Transverse colon (tissue), 4 donors: ENCODE measurements at regions not wholly inside any gene's neighbourhood (a gene's known extent, or its start where the extent isn't known, plus 50 kb on each side); places are given as distances from the start of the nearest gene placed in this dataset.

Source experiments
- DNase-seq: peaks from one replicate; pipeline ENCODE4 v3.0.0-alpha.2; 2019
- H3K27ac ChIP-seq, 4 donors: fragments of 200-600 bp; sonication (generic); 2 replicates each; pipeline ENCODE4 v1.5.1; 2016 to 2018; ENCODE audit warnings: inconsistent platforms in 4 of 4
- H3K27me3 ChIP-seq: fragments of 200-600 bp; sonication (generic); 2 replicates; pipeline ENCODE4 v1.5.1; 2017; ENCODE audit warnings: inconsistent platforms
- H3K36me3 ChIP-seq, 4 donors: fragments of 200-600 bp; sonication (generic); 2 replicates each; pipeline ENCODE4 v1.5.1; 2017 to 2019; ENCODE audit warnings: inconsistent platforms in 4 of 4
- H3K4me1 ChIP-seq, 4 donors: fragments of 200-600 bp; sonication (generic); 2 replicates each; pipeline ENCODE4 v1.5.1; 2017 to 2020; ENCODE audit warnings: inconsistent platforms in 4 of 4
- H3K4me3 ChIP-seq, 4 donors: fragments of 200-600 bp; sonication (generic); 1 replicate in 1 of 4; 2 replicates in 3 of 4; pipeline versions ENCODE4 v1.5.1 to v1.6.1; 2017 to 2019; ENCODE audit warnings: inconsistent platforms in 4 of 4
- H3K9me3 ChIP-seq, 2 donors: fragments of 200-600 bp; sonication (generic); 2 replicates each; pipeline ENCODE4 v1.5.1; 2017 to 2019; ENCODE audit warnings: inconsistent platforms in 2 of 2
- CTCF ChIP-seq, 5 experiments: fragments of 200-600 bp in 3 of 5; fragments of 450-650 bp in 2 of 5; sonication (generic) in 3 of 5; IDR thresholded peaks; 1 replicate in 2 of 5; 2 replicates in 3 of 5; pipeline ENCODE4 v1.5.1; 2016 to 2017; ENCODE audit warnings: antibody characterized with exemption in 5 of 5, inconsistent platforms in 3 of 5, mild to moderate bottlenecking in 2 of 5, moderate library complexity in 1 of 5
- EP300 ChIP-seq: sonication (generic); formaldehyde crosslinking; IDR thresholded peaks from one replicate; pipeline ENCODE4 v1.6.1; 2017; ENCODE audit warnings: antibody characterized with exemption, low read depth
- POLR2A ChIP-seq: fragments of 450-650 bp; IDR thresholded peaks from one replicate; pipeline ENCODE4 v1.6.1; 2016; ENCODE audit warnings: antibody characterized with exemption, mild to moderate bottlenecking, moderate library complexity
- POLR2AphosphoS5 ChIP-seq, 3 donors: sonication (generic); formaldehyde crosslinking; IDR thresholded peaks; one replicate each; pipeline ENCODE4 v1.6.1; 2016; ENCODE audit warnings: antibody characterized with exemption in 3 of 3
- WGBS, 2 donors: methylation state at CpG; one replicate each; pipeline ENCODE4 v1.1.5; 2018; ENCODE audit warnings: low coverage in 1 of 2; 5-methylcytosine and 5-hydroxymethylcytosine counted together
- in situ Hi-C, 4 donors: fragments of 200-750 bp; cut with MboI; loops; one replicate each; pipeline versions ENCODE4 v1.15.0 to v1.15.1; 2017; ENCODE audit warnings: low sequenced_read_pairs in 3 of 4, low pct_ligation_motif_present in 1 of 4, low pct_unique_long_range_greater_than_20kb in 1 of 4
- intact Hi-C: fragments of 100-400 bp; cut with DNase I; formaldehyde crosslinking; loops from one replicate; pipeline ENCODE4 v1.15.1; 2023; ENCODE audit warnings: low total_unique reads

GRCh38 chr12:31215518-31216232 is 110.3 kb downstream of the SINHCAF start:
- H3K36me3 ChIP-seq = no peaks in the 10 kb centered on the region
- in situ Hi-C loops (no loop called here), intact Hi-C loops (no loop called here)
- H3K27me3 ChIP-seq = no peaks in the 10 kb centered on the region
- no peak overlapping the region for H3K27ac ChIP-seq
- no peak overlapping the region for H3K4me3 ChIP-seq
- DNase-seq = no peak
- H3K9me3 ChIP-seq = no peaks in the 10 kb centered on the region
- 69 to 93% methylated on average over 2 to 6 of the region's 6 CpGs for WGBS, 2 donors
- H3K4me1 ChIP-seq = no peaks in the 10 kb centered on the region
- no peak for TF ChIP-seq POLR2A
- no peak for TF ChIP-seq CTCF (IDR thresholded peaks at IDR 0.05)
- no peak for TF ChIP-seq POLR2AphosphoS5 (IDR thresholded peaks at IDR 0.05)
- TF ChIP-seq EP300 = no peak

- Histone ChIP-seq H3K4me3 (no peak overlapping the region), H3K27ac (no peak overlapping the region), H3K36me3 (no peaks in the 10 kb centered on the region), H3K9me3 (no peaks in the 10 kb centered on the region), H3K27me3 (no peaks in the 10 kb centered on the region), H3K4me1 (no peaks in the 10 kb centered on the region)
- 81 to 90% methylated on average over 2 of the region's 2 CpGs for WGBS, 2 donors
- TF ChIP-seq CTCF (IDR thresholded peaks at IDR 0.05) (no peak), POLR2AphosphoS5 (IDR thresholded peaks at IDR 0.05) (no peak), EP300 (no peak), POLR2A (no peak)
- in situ Hi-C loops (no loop called here), intact Hi-C loops (no loop called here)
- DNase-seq = no peak
Measured at GRCh38 chr12:31216479-31216878, 109.5 kb downstream of the SINHCAF start.

GRCh38 chr12:31217356-31218130 is 108.4 kb downstream of the SINHCAF start:
- Histone ChIP-seq H3K4me1 (no peaks in the 10 kb centered on the region), H3K27ac (no peak overlapping the region), H3K9me3 (no peaks in the 10 kb centered on the region), H3K36me3 (no peaks in the 10 kb centered on the region), H3K27me3 (no peaks in the 10 kb centered on the region), H3K4me3 (no peak overlapping the region)
- no peak for DNase-seq
- in situ Hi-C loops (no loop called here), intact Hi-C loops (no loop called here)
- TF ChIP-seq POLR2A = no peak
- no peak for TF ChIP-seq CTCF (IDR thresholded peaks at IDR 0.05)
- no peak for TF ChIP-seq EP300
- TF ChIP-seq POLR2AphosphoS5 (IDR thresholded peaks at IDR 0.05) = no peak
- WGBS, 2 donors = 66 to 80% methylated on average over 10 to 17 of the region's 19 CpGs

- 70 to 77% methylated on average over 2 to 9 of the region's 9 CpGs for WGBS, 2 donors
- in situ Hi-C loops (no loop called here), intact Hi-C loops (no loop called here)
- H3K27me3 ChIP-seq = no peaks in the 10 kb centered on the region
- H3K27ac ChIP-seq = no peak overlapping the region
- H3K36me3 ChIP-seq = no peaks in the 10 kb centered on the region
- no peak for TF ChIP-seq EP300
- no peak for TF ChIP-seq POLR2AphosphoS5 (IDR thresholded peaks at IDR 0.05)
- TF ChIP-seq POLR2A = no peak
- no peak for TF ChIP-seq CTCF (IDR thresholded peaks at IDR 0.05)
- no peaks in the 10 kb centered on the region for H3K9me3 ChIP-seq
- H3K4me3 ChIP-seq = no peak overlapping the region
- no peak for DNase-seq
- H3K4me1 ChIP-seq = no peaks in the 10 kb centered on the region
Measured at GRCh38 chr12:31218203-31219025, 107.5 kb downstream of the SINHCAF start.
